ENCODE measurements at regions not wholly inside any gene's neighbourhood (a gene's known extent, or its start where the extent isn't known, plus 50 kb on each side); places are given as distances from the start of the nearest gene placed in this dataset.

GRCh38 chr6:23388086-23388783, 737.8 kb upstream of the NRSN1 start:
- TF ChIP-seq CTCF (IDR thresholded peaks at IDR 0.05; ENCODE audit: insufficient read depth, low read depth, low read length) = no peak
- no peak for DNase-seq (ENCODE audit: low read depth)

GRCh38 chr6:23389386-23389785, 736.6 kb upstream of the NRSN1 start:
- TF ChIP-seq CTCF (IDR thresholded peaks at IDR 0.05; ENCODE audit: insufficient read depth, low read depth, low read length) = no peak
- no peak for DNase-seq (ENCODE audit: low read depth)
- H3K4me3 ChIP-seq (ENCODE audit: low read depth, low read length) = no peak overlapping the region

More at GRCh38 chr6:23388086-23388783, 737.8 kb upstream of the NRSN1 start:
- H3K4me3 ChIP-seq (ENCODE audit: low read depth, low read length) = no peak overlapping the region

GRCh38 chr6:23390221-23390620, 735.8 kb upstream of the NRSN1 start:
- DNase-seq (ENCODE audit: low read depth) = no peak
- H3K4me3 ChIP-seq (ENCODE audit: low read depth, low read length) = no peak overlapping the region
- TF ChIP-seq CTCF (IDR thresholded peaks at IDR 0.05; ENCODE audit: insufficient read depth, low read depth, low read length) = no peak

- TF ChIP-seq CTCF (IDR thresholded peaks at IDR 0.05; ENCODE audit: insufficient read depth, low read depth, low read length) = no peak
- H3K4me3 ChIP-seq (ENCODE audit: low read depth, low read length) = no peak overlapping the region
- no peak for DNase-seq (ENCODE audit: low read depth)
Observed at GRCh38 chr6:23394681-23395080, 731.3 kb upstream of the NRSN1 start.

GRCh38 chr6:23395381-23395780, 730.6 kb upstream of the NRSN1 start:
- no peak for TF ChIP-seq CTCF (IDR thresholded peaks at IDR 0.05; ENCODE audit: insufficient read depth, low read depth, low read length)
- DNase-seq (ENCODE audit: low read depth) = no peak
- no peak overlapping the region for H3K4me3 ChIP-seq (ENCODE audit: low read depth, low read length)

- no peak for TF ChIP-seq CTCF (IDR thresholded peaks at IDR 0.05; ENCODE audit: insufficient read depth, low read depth, low read length)
- no peak overlapping the region for H3K4me3 ChIP-seq (ENCODE audit: low read depth, low read length)
- no peak for DNase-seq (ENCODE audit: low read depth)
Observed at GRCh38 chr6:23396949-23397348, 729.1 kb upstream of the NRSN1 start.

- DNase-seq (ENCODE audit: low read depth) = no peak
- H3K4me3 ChIP-seq (ENCODE audit: low read depth, low read length) = no peak overlapping the region
- no peak for TF ChIP-seq CTCF (IDR thresholded peaks at IDR 0.05; ENCODE audit: insufficient read depth, low read depth, low read length)
Observed at GRCh38 chr6:23403460-23403859, 722.6 kb upstream of the NRSN1 start.

Measured in fibroblast of villous mesenchyme (primary cell).